ENCODE measurements at regions not wholly inside any gene's neighbourhood (a gene's known extent, or its start where the extent isn't known, plus 50 kb on each side); places are given as distances from the start of the nearest gene placed in this dataset.

DNA sequence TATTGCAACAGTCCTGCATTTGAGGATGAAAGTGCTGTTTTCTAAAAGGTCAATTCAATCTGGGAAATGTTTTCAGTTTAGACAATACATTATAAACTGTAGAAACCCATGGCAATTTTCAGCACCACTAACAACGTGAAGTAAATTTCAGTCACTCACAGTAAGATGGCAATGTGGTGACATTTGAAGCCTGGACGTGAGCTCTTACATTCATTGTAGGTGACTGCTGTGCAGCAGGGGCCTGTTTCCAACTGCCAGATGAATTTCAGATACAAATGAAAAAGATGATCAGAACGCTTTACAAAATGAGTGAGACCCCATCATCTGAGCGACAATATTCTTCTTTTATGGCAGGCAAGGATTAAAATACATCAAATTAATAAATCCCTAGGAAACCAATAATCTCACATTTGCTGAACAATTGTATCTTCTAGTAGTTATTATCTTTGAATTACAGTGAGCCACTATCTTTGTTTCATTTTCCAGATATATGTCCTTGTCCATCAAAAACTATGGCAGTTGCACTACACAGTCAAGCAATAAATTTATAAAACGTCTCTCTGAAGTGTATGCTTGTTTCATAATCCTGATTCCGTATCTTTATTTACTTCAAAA is 1816.8 kb downstream of the OLFM4 start:
- H3K79me1 ChIP-seq (ENCODE audit: low read depth, low read length): no peaks in the 10 kb centered on the region
- CTCF ChIA-PET (ENCODE audit: partially characterized antibody): interaction anchor here (0.8 to 1.3 kb wide), 3 partner anchors 21 to 400 kb away, joined by 3 read pairs; no protein-coding TSS in a partner anchor
- no peaks in the 10 kb centered on the region for H3K9me3 ChIP-seq (ENCODE audit: insufficient read depth in 2 of 2, low read depth in 1 of 2, low read length in 1 of 2)
- no peak overlapping the region for H3K23ac ChIP-seq (ENCODE audit: insufficient read length)
- H3K56ac ChIP-seq (replicated peaks; ENCODE audit: insufficient read length, low read depth, low read length): no peak overlapping the region
- no peak overlapping the region for H3K27ac ChIP-seq (ENCODE audit: low read depth, low read length)
- no peaks in the 10 kb centered on the region for H3K23me2 ChIP-seq (ENCODE audit: low read depth, low read length)
- no peak overlapping the region for H2BK15ac ChIP-seq (ENCODE audit: low read length)
- H2BK120ac ChIP-seq (replicated peaks; ENCODE audit: low read depth, low read length): no peak overlapping the region
- no peak for DNase-seq (ENCODE audit: low read depth in 1 of 2, low spot score in 2 of 2)
- POLR2A ChIA-PET (ENCODE audit: partially characterized antibody): no interaction called here
- H2BK5ac ChIP-seq (ENCODE audit: low read depth, low read length): no peak overlapping the region
- H3K79me2 ChIP-seq (ENCODE audit: control insufficient read depth in 1 of 2, insufficient read depth in 2 of 2, low read length in 2 of 2): no peaks in the 10 kb centered on the region
- peaks cover 0 to 2% (median 0%) of the 10 kb centered on the region in 4 experiments; a peak in 1 of 7 replicates for H3K4me1 ChIP-seq (replicated peaks in 1 of 4; ENCODE audit: control insufficient read depth in 3 of 4, insufficient read depth in 4 of 4, low read length in 3 of 4)
- no peak overlapping the region for H2BK12ac ChIP-seq (ENCODE audit: low read depth, low read length)
- no peak overlapping the region for H4K5ac ChIP-seq (ENCODE audit: insufficient read length, low read depth, low read length)
- H3K4me2 ChIP-seq (ENCODE audit: insufficient read depth in 1 of 2, low read depth in 2 of 2, low read length in 2 of 2): no peak overlapping the region
- H4K91ac ChIP-seq (replicated peaks; ENCODE audit: insufficient read length, low read length): no peak overlapping the region
- no peak overlapping the region for H3K9ac ChIP-seq (replicated peaks in 1 of 4; ENCODE audit: extremely low read depth in 1 of 4, low read depth in 3 of 4, low read length in 3 of 4)
- TF ChIP-seq RAD21 (IDR thresholded peaks at IDR 0.05 in 1 of 2, conservative IDR thresholded peaks at IDR 0.05 in 1 of 2; ENCODE audit: low read depth in 2 of 2, low read length in 2 of 2) (peak; percentile 42 to 47), CTCF (IDR thresholded peaks at IDR 0.05; ENCODE audit: control extremely low read depth in 1 of 3, insufficient read depth in 1 of 3, low read depth in 1 of 3, low read length in 3 of 3) (peak in 1 of 3 experiments; percentile 8; a peak in 1 of 4 replicates), CREB1 (IDR thresholded peaks at IDR 0.05) (no peak)
- H3K18ac ChIP-seq (ENCODE audit: extremely low read depth, low read length): no peak overlapping the region
- 68% methylated on average over 6 of the region's 6 CpGs; no CpG with 5 or more reads in 1 of the 2 experiments for WGBS, 2 experiments (ENCODE audit: extremely low coverage in 1 of 2, insufficient coverage in 1 of 2, insufficient read length in 1 of 2, insufficient replicate concordance in 2 of 2, low coverage in 1 of 2, low lambda C conversion rate in 2 of 2, missing lambda C conversion rate in 1 of 2)
- H3K4me3 ChIP-seq (ENCODE audit: extremely low read depth in 1 of 4, insufficient read depth in 2 of 4, low read depth in 3 of 4, low read length in 4 of 4): no peak overlapping the region
- no peak overlapping the region for H2BK20ac ChIP-seq (ENCODE audit: low read length)
- H4K8ac ChIP-seq (ENCODE audit: extremely low read depth, insufficient read depth, low read length): no peak overlapping the region
- no peak for FAIRE-seq
- H3K27me3 ChIP-seq (replicated peaks in 1 of 4; ENCODE audit: control insufficient read depth in 3 of 4, extremely low read depth in 1 of 4, insufficient read depth in 3 of 4, low read length in 3 of 4): no peaks in the 10 kb centered on the region
- H3K14ac ChIP-seq (ENCODE audit: insufficient read length): no peak overlapping the region
- H2AFZ ChIP-seq (ENCODE audit: low read length): 0 out of 2 replicates have a peak overlapping the region, but pooled peaks have one; percentile 33
- no peak overlapping the region for H2AK5ac ChIP-seq (ENCODE audit: low read depth, low read length)
- H4K20me1 ChIP-seq (replicated peaks in 1 of 2; ENCODE audit: control insufficient read depth in 1 of 2, insufficient read depth in 2 of 2, low read length in 2 of 2): no peaks in the 10 kb centered on the region
- H3K4ac ChIP-seq (replicated peaks; ENCODE audit: insufficient read length, low read depth, low read length): no peak overlapping the region
- H3K36me3 ChIP-seq (ENCODE audit: control insufficient read depth in 2 of 4, insufficient read depth in 4 of 4, low read length in 3 of 4): no peaks in the 10 kb centered on the region

All from H1 (cell line).